Nephron (organoid): ENCODE measurements at regions not wholly inside any gene's neighbourhood (a gene's known extent, or its start where the extent isn't known, plus 50 kb on each side); places are given as distances from the start of the nearest gene placed in this dataset.

Experiments
- H3K27ac Mint-ChIP-seq, 3 experiments: 2 replicates each; pipeline ENCODE4 v1.8.0; 2020; ENCODE audit warnings: mixed read lengths in 3 of 3, mild to moderate bottlenecking in 2 of 3, moderate library complexity in 1 of 3
- H3K27me3 Mint-ChIP-seq: 2 replicates; pipeline ENCODE4 v1.8.0; 2021; ENCODE audit warnings: low read depth, mild to moderate bottlenecking, moderate library complexity, mixed read lengths
- H3K36me3 Mint-ChIP-seq: 2 replicates; pipeline ENCODE4 v1.8.0; 2020; ENCODE audit warnings: low read depth, mixed read lengths
- H3K4me1 Mint-ChIP-seq: 2 replicates; pipeline ENCODE4 v1.8.0; 2020; ENCODE audit warnings: mixed read lengths
- H3K4me3 Mint-ChIP-seq, 3 experiments: 2 replicates each; pipeline ENCODE4 v1.8.0; 2020; ENCODE audit warnings: mild to moderate bottlenecking in 3 of 3, mixed read lengths in 3 of 3, moderate library complexity in 2 of 3
- H3K9me3 Mint-ChIP-seq: 2 replicates; pipeline ENCODE4 v1.8.0; 2020; ENCODE audit warnings: mixed read lengths
- TF ChIP-seq, protein P1 (sequence below), 3 experiments: fragments of 200-600 bp; sonication (generic); IDR thresholded peaks; one replicate each; pipeline ENCODE4 v1.5.0; 2021; ENCODE audit warnings: antibody characterized with exemption in 3 of 3; ENCODE audit not compliant: unreplicated experiment in 3 of 3

DNA sequence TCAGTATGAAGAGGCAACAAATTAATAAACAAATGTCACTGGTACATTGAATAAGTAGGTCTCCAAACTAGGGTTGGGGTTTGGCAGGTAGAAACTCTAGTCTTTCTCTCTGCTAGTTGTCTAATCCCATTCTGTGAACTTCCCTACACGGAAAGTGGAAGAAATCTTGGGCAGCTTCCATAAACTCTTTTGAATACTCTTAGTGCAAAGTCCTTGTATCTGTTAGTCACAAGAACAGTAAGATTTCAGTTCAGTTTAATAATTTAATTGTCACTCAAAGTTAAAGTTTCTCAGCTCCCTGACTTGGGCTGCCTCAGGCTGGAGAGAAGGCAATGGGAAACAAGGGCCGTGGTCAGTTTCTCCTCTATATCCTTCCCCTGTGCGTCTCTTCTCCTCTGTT is 135.4 kb upstream of the MDM1 start:
- Mint-ChIP-seq H3K27me3 (peaks cover 3% of the 10 kb centered on the region), H3K4me3 (no peak overlapping the region), H3K9me3 (no peaks in the 10 kb centered on the region), H3K36me3 (no peaks in the 10 kb centered on the region), H3K4me1 (peaks cover 11% of the 10 kb centered on the region), H3K27ac (peak overlapping the region in 1 of 3 experiments; percentile 22)
- TF ChIP-seq, protein P1, sequence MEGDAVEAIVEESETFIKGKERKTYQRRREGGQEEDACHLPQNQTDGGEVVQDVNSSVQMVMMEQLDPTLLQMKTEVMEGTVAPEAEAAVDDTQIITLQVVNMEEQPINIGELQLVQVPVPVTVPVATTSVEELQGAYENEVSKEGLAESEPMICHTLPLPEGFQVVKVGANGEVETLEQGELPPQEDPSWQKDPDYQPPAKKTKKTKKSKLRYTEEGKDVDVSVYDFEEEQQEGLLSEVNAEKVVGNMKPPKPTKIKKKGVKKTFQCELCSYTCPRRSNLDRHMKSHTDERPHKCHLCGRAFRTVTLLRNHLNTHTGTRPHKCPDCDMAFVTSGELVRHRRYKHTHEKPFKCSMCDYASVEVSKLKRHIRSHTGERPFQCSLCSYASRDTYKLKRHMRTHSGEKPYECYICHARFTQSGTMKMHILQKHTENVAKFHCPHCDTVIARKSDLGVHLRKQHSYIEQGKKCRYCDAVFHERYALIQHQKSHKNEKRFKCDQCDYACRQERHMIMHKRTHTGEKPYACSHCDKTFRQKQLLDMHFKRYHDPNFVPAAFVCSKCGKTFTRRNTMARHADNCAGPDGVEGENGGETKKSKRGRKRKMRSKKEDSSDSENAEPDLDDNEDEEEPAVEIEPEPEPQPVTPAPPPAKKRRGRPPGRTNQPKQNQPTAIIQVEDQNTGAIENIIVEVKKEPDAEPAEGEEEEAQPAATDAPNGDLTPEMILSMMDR (IDR thresholded peaks at IDR 0.05; ENCODE audit: unreplicated experiment in 3 of 3): no peak

DNA sequence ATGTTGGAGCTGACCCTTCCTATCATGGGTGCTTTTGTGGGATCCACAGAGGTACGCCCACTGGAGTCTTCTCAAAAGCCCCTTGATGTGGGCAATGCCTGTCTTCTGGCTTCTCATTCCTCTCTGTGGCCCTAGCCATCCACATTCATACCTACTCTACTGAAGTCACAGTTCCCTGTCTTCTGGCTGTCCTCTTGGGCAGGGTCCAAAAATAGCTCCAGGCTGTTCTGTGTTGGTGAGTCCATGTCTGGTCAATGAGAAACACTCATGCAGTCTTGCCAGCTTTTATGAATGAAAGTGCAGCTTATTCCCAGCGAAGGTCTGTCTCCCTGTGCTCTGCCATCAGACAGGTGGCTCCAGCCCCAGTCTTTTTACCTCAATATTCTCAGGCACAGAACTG is 135.9 kb upstream of the MDM1 start:
- Mint-ChIP-seq H3K9me3 (no peaks in the 10 kb centered on the region), H3K27me3 (peaks cover 3% of the 10 kb centered on the region), H3K27ac (no peak overlapping the region), H3K36me3 (no peaks in the 10 kb centered on the region), H3K4me3 (no peak overlapping the region), H3K4me1 (peaks cover 11% of the 10 kb centered on the region)
- TF ChIP-seq, protein P1 (IDR thresholded peaks at IDR 0.05; ENCODE audit: unreplicated experiment in 3 of 3): no peak

DNA sequence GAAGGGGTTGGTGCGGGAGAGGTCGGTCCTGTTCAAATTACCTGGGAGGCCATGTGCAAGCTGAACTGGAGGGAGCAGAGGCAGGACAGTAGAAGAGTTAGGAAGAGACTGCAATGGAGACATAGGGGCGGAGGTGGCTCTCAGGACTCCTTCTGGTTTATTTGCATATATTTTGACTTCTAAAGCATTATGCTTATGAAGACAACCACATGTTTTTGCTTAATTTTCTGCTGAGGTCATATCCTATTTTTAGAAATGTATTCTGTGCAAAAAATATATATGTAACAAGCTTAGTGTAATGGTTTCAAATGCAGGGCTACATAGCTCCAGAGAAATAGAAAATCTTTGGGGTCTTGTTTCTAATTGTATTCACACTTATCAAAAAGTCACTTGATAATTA is 137.0 kb upstream of the MDM1 start:
- peaks cover 11% of the 10 kb centered on the region for H3K4me1 Mint-ChIP-seq
- TF ChIP-seq, protein P1 (IDR thresholded peaks at IDR 0.05; ENCODE audit: unreplicated experiment in 3 of 3): no peak
- no peak overlapping the region for H3K4me3 Mint-ChIP-seq
- peak overlapping the region in 2 of 3 experiments; percentile 41 to 64 for H3K27ac Mint-ChIP-seq
- no peaks in the 10 kb centered on the region for H3K9me3 Mint-ChIP-seq
- peaks cover 3% of the 10 kb centered on the region for H3K27me3 Mint-ChIP-seq
- no peaks in the 10 kb centered on the region for H3K36me3 Mint-ChIP-seq

DNA sequence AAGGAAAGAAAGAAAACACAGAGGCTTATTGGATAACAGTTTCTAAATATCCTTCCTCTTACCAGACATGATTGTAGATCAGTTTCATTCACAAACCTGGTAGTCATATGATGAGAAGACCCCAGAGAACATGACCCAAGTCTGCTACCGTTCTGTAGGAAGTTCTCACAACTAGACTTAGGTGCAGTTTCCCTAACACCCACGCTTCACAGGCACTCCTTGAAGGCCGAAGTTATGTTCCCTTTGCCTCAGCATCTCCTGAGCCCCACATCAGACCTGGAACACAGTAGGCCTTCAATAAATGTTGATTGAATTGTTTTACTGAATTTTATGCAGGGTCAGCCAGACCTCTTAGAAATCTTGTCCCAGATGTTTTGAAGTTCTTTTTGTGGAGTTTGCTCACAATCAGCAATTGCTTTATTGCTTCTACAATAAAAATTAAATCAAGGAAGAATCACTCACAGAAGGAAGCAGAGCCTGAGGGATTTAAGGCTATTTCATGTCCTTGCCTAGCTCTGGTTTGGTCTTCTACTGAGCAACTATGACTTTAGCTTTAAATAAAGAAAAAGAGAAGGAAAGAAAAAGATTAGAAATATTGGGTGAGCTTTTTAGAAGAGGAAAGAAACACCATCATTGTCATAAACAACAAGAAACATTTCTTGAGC is 138.6 kb upstream of the MDM1 start:
- Mint-ChIP-seq H3K27ac (no peak overlapping the region), H3K4me1 (peaks cover 16% of the 10 kb centered on the region), H3K9me3 (no peaks in the 10 kb centered on the region), H3K4me3 (no peak overlapping the region), H3K27me3 (peaks cover 3% of the 10 kb centered on the region), H3K36me3 (no peaks in the 10 kb centered on the region)
- TF ChIP-seq, protein P1 (IDR thresholded peaks at IDR 0.05; ENCODE audit: unreplicated experiment in 3 of 3): no peak

DNA sequence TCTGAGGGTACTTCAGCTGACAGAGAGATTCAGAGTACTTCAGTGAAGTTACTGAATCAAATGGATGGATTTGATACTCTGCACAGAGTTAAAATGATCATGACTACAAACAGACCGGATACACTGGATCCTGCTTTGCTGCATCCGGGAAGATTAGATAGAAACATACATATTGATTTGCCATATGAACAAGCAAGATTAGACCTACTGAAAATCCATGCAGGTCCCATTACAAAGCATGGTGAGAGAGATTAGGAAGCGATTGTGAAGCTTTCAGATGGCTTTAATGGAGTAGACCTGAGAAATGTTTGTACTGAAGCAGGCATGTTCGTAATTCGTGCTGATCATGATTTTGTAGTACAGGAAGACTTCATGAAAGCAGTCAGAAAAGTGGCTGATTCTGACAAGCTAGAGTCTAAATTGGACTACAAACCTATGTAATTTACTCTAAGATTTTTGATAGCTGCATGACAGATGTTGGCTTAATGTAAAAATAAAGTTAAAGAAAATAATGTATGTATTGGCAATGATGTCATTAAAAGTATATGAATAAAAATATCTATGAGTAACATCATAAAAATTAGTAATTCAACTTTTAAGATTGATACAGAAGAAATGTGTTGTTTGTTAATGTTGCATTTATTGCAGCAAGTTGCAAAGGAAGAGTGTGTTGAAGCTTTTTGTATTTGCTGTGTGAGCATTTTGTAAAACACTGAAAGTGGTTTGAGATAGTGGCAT is 136.1 kb upstream of the RAP1B start:
- TF ChIP-seq, protein P1 (IDR thresholded peaks at IDR 0.05; ENCODE audit: unreplicated experiment in 3 of 3): no peak
- no peak overlapping the region for H3K27ac Mint-ChIP-seq
- H3K27me3 Mint-ChIP-seq: no peaks in the 10 kb centered on the region
- no peak overlapping the region for H3K4me3 Mint-ChIP-seq
- peaks cover 11% of the 10 kb centered on the region for H3K4me1 Mint-ChIP-seq
- H3K36me3 Mint-ChIP-seq: no peaks in the 10 kb centered on the region
- no peaks in the 10 kb centered on the region for H3K9me3 Mint-ChIP-seq
